ENCODE measurements at regions not wholly inside any gene's neighbourhood (a gene's known extent, or its start where the extent isn't known, plus 50 kb on each side); places are given as distances from the start of the nearest gene placed in this dataset.
"Not testable (repeated sequence)": the region's sequence is repeated elsewhere in the genome, so short reads cannot be mapped to it uniquely, and the experiment has no call there.

GRCh38 chr12:127044836-127045235, 1222.1 kb upstream of the TMEM132C start:
- no peak overlapping the region for H3K4me3 ChIP-seq
- H3K27ac ChIP-seq = no peak overlapping the region
- no peak for TF ChIP-seq POLR2A (IDR thresholded peaks at IDR 0.05)
- TF ChIP-seq CTCF (IDR thresholded peaks at IDR 0.05) = no peak
- no peaks in the 10 kb centered on the region for H3K27me3 ChIP-seq
- no peak for DNase-seq
- H3K36me3 ChIP-seq = no peaks in the 10 kb centered on the region
- no peaks in the 10 kb centered on the region for H3K4me1 ChIP-seq
- no peaks in the 10 kb centered on the region for H3K9me3 ChIP-seq

GRCh38 chr12:127046467-127046866, 1220.5 kb upstream of the TMEM132C start:
- Histone ChIP-seq H3K9me3 (no peaks in the 10 kb centered on the region), H3K27ac (no peak overlapping the region), H3K4me1 (no peaks in the 10 kb centered on the region), H3K4me3 (no peak overlapping the region), H3K27me3 (no peaks in the 10 kb centered on the region), H3K36me3 (no peaks in the 10 kb centered on the region)
- TF ChIP-seq POLR2A (IDR thresholded peaks at IDR 0.05) (no peak), CTCF (IDR thresholded peaks at IDR 0.05) (no peak)
- DNase-seq = no peak

GRCh38 chr12:127048057-127048456, 1218.9 kb upstream of the TMEM132C start:
- H3K4me1 ChIP-seq = no peaks in the 10 kb centered on the region
- TF ChIP-seq CTCF (IDR thresholded peaks at IDR 0.05) (no peak), POLR2A (IDR thresholded peaks at IDR 0.05) (no peak)
- H3K9me3 ChIP-seq = no peaks in the 10 kb centered on the region
- H3K36me3 ChIP-seq = no peaks in the 10 kb centered on the region
- no peaks in the 10 kb centered on the region for H3K27me3 ChIP-seq
- no peak overlapping the region for H3K4me3 ChIP-seq
- H3K27ac ChIP-seq = no peak overlapping the region
- no peak for DNase-seq

- not testable (repeated sequence) for H3K27me3 ChIP-seq
These were observed 1218.4 kb upstream of the TMEM132C start for GRCh38 chr12:127048525-127048924.

GRCh38 chr12:127051139-127051538, 1215.8 kb upstream of the TMEM132C start:
- Histone ChIP-seq H3K4me1 (no peaks in the 10 kb centered on the region), H3K27me3 (no peaks in the 10 kb centered on the region), H3K27ac (no peak overlapping the region), H3K4me3 (no peak overlapping the region), H3K9me3 (no peaks in the 10 kb centered on the region), H3K36me3 (no peaks in the 10 kb centered on the region)
- no peak for TF ChIP-seq POLR2A (IDR thresholded peaks at IDR 0.05)
- no peak for DNase-seq

More at GRCh38 chr12:127048525-127048924, 1218.4 kb upstream of the TMEM132C start:
- not testable (repeated sequence) for DNase-seq, H3K4me3 ChIP-seq, H3K27ac ChIP-seq, H3K36me3 ChIP-seq, H3K9me3 ChIP-seq, H3K4me1 ChIP-seq

- TF ChIP-seq POLR2A (IDR thresholded peaks at IDR 0.05) (no peak), CTCF (IDR thresholded peaks at IDR 0.05) (no peak)
- Histone ChIP-seq H3K27me3 (no peaks in the 10 kb centered on the region), H3K4me3 (no peak overlapping the region), H3K9me3 (no peaks in the 10 kb centered on the region), H3K27ac (no peak overlapping the region), H3K36me3 (no peaks in the 10 kb centered on the region), H3K4me1 (no peaks in the 10 kb centered on the region)
- DNase-seq = no peak
These were observed 1214.3 kb upstream of the TMEM132C start for GRCh38 chr12:127052511-127053232.

GRCh38 chr12:127054531-127054930, 1212.4 kb upstream of the TMEM132C start:
- no peaks in the 10 kb centered on the region for H3K9me3 ChIP-seq
- TF ChIP-seq CTCF (IDR thresholded peaks at IDR 0.05) (no peak), POLR2A (IDR thresholded peaks at IDR 0.05) (no peak)
- H3K27me3 ChIP-seq = no peaks in the 10 kb centered on the region
- DNase-seq = no peak
- H3K27ac ChIP-seq = no peak overlapping the region
- H3K4me1 ChIP-seq = no peaks in the 10 kb centered on the region
- H3K36me3 ChIP-seq = no peaks in the 10 kb centered on the region
- H3K4me3 ChIP-seq = no peak overlapping the region
